Uterus (tissue), 3 donors: ENCODE measurements at regions not wholly inside any gene's neighbourhood (a gene's known extent, or its start where the extent isn't known, plus 50 kb on each side); places are given as distances from the start of the nearest gene placed in this dataset.
"Not testable (repeated sequence)": the region's sequence is repeated elsewhere in the genome, so short reads cannot be mapped to it uniquely, and the experiment has no call there.

Experiments used
- DNase-seq, 2 donors: peaks; one replicate each; pipeline ENCODE4 v3.0.0-alpha.2; 2019 to 2020
- H3K27ac ChIP-seq, 2 donors: fragments of 200-600 bp; sonication (generic); 1 replicate in 1 of 2; 2 replicates in 1 of 2; pipeline ENCODE4 v1.5.1; 2016 to 2018
- H3K27me3 ChIP-seq, 2 donors: fragments of 200-600 bp; sonication (generic); one replicate each; pipeline ENCODE4 v1.5.1; 2018 to 2019; ENCODE audit warnings: control low read depth in 1 of 2
- H3K36me3 ChIP-seq, 2 donors: fragments of 200-600 bp; sonication (generic); one replicate each; pipeline ENCODE4 v1.5.1; 2019; ENCODE audit warnings: control low read depth in 1 of 2
- H3K4me1 ChIP-seq, 2 donors: fragments of 200-600 bp; sonication (generic); one replicate each; pipeline ENCODE4 v1.5.1; 2018 to 2019; ENCODE audit warnings: control low read depth in 1 of 2
- H3K4me3 ChIP-seq, 2 donors: fragments of 200-600 bp; sonication (generic); 1 replicate in 1 of 2; 2 replicates in 1 of 2; pipeline ENCODE4 v1.5.1; 2018 to 2019; ENCODE audit warnings: mild to moderate bottlenecking in 1 of 2
- H3K9me3 ChIP-seq, 2 donors: fragments of 200-600 bp; sonication (generic); one replicate each; pipeline ENCODE4 v1.5.1; 2019; ENCODE audit warnings: control low read depth in 1 of 2
- POLR2A ChIP-seq, 2 donors: fragments of 450-650 bp; IDR thresholded peaks; one replicate each; pipeline ENCODE4 v1.6.1; 2016; ENCODE audit warnings: antibody characterized with exemption in 2 of 2, mild to moderate bottlenecking in 1 of 2, moderate library complexity in 1 of 2
- intact Hi-C: fragments of 100-400 bp; cut with DNase I; formaldehyde crosslinking; loops from one replicate; pipeline ENCODE4 v1.15.1; 2023; ENCODE audit warnings: low total_unique reads
- TF ChIP-seq, protein P1 (sequence below), 4 experiments: fragments of 200-600 bp in 2 of 4; fragments of 450-650 bp in 2 of 4; sonication (generic) in 2 of 4; IDR thresholded peaks; one replicate each; pipeline ENCODE4 v1.5.1; 2016 to 2019; ENCODE audit warnings: antibody characterized with exemption in 4 of 4, mild to moderate bottlenecking in 2 of 4, moderate library complexity in 1 of 4
- donor health status: DM: yes; HTN: yes; CAD: no.

DNA sequence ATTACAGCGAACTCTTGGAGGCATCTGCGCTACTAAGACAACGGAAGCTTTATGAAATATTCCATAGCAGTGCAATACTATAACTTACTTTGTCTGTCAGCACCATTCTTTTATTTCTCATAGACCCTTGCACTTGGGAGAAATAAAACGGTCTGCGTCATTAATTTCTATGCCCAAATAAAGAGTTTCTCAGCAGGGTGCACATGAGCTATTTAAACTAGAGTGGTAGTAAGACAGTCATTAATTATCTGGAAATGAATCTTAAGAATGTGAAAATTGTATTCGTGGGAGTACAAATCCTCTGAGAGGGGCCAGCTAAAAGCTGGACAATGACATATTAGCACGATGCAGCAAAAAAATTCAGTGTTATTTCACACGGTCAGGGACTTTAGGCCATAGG lies 903.4 kb upstream of the FOXG1 start:
- no peak for TF ChIP-seq POLR2A (IDR thresholded peaks at IDR 0.05)
- TF ChIP-seq, protein P1, sequence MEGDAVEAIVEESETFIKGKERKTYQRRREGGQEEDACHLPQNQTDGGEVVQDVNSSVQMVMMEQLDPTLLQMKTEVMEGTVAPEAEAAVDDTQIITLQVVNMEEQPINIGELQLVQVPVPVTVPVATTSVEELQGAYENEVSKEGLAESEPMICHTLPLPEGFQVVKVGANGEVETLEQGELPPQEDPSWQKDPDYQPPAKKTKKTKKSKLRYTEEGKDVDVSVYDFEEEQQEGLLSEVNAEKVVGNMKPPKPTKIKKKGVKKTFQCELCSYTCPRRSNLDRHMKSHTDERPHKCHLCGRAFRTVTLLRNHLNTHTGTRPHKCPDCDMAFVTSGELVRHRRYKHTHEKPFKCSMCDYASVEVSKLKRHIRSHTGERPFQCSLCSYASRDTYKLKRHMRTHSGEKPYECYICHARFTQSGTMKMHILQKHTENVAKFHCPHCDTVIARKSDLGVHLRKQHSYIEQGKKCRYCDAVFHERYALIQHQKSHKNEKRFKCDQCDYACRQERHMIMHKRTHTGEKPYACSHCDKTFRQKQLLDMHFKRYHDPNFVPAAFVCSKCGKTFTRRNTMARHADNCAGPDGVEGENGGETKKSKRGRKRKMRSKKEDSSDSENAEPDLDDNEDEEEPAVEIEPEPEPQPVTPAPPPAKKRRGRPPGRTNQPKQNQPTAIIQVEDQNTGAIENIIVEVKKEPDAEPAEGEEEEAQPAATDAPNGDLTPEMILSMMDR (IDR thresholded peaks at IDR 0.05): no peak
- H3K27me3 ChIP-seq: no peaks in the 10 kb centered on the region
- H3K27ac ChIP-seq: no peak overlapping the region
- H3K9me3 ChIP-seq: no peaks in the 10 kb centered on the region
- intact Hi-C loops: no loop called here
- no peaks in the 10 kb centered on the region for H3K36me3 ChIP-seq
- no peaks in the 10 kb centered on the region for H3K4me1 ChIP-seq
- no peak for DNase-seq
- H3K4me3 ChIP-seq: no peak overlapping the region

- no peaks in the 10 kb centered on the region for H3K36me3 ChIP-seq
- no peaks in the 10 kb centered on the region for H3K9me3 ChIP-seq
- H3K4me3 ChIP-seq: no peak overlapping the region
- no peaks in the 10 kb centered on the region for H3K27me3 ChIP-seq
- no peaks in the 10 kb centered on the region for H3K4me1 ChIP-seq
- no peak for TF ChIP-seq POLR2A (IDR thresholded peaks at IDR 0.05)
- TF ChIP-seq, protein P1 (IDR thresholded peaks at IDR 0.05): no peak
- no peak for DNase-seq
- H3K27ac ChIP-seq: no peak overlapping the region
- intact Hi-C loops: no loop called here
These were observed 885.5 kb upstream of the FOXG1 start for GRCh38 chr14:27881063-27881462.

DNA sequence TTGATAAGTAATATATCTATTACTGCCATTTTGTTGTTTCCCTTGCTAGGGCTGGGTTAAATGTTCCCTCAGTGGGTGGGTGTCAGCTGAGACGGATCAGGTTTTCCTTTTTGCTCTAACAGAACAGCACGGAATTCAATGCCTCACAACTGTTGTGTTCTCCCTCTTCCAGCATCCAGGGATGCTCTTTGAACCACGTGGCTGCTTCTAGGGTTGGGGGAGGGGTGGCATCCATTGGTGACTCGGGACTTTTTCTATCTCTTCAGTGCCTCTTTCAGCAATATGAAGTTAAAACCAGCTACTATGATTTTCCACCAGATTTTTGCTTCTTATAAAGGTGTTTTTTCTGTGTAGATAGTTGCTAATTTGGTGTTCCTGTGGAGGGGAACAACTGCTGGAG lies 884.9 kb upstream of the FOXG1 start:
- TF ChIP-seq POLR2A (IDR thresholded peaks at IDR 0.05): no peak
- TF ChIP-seq, protein P1 (IDR thresholded peaks at IDR 0.05): no peak
- DNase-seq: no peak
- H3K4me3 ChIP-seq: no peak overlapping the region

DNA sequence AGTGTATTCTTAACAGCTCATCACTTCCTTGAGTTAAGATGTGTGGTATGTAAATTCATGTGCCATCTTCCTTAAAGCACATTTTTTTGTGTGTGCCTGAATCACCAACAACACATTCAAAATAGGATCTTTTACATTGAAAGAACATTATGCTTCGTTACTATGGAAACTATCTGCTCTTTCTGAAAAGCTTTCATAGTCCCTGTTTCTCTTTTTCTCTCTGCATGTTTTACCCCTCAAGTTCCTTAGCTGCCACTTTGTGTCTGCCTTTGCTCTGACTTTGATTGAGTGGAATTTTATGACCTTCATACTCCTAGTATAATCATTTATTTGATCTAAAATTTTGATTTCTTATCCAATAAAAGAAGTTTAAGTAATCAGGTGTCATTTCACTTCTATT lies 880.3 kb upstream of the FOXG1 start:
- H3K27me3 ChIP-seq: no peaks in the 10 kb centered on the region
- H3K4me3 ChIP-seq: no peak overlapping the region
- intact Hi-C loops: no loop called here
- no peaks in the 10 kb centered on the region for H3K9me3 ChIP-seq
- H3K36me3 ChIP-seq: no peaks in the 10 kb centered on the region
- no peaks in the 10 kb centered on the region for H3K4me1 ChIP-seq
- no peak for DNase-seq
- TF ChIP-seq, protein P1 (IDR thresholded peaks at IDR 0.05): no peak
- TF ChIP-seq POLR2A (IDR thresholded peaks at IDR 0.05): no peak
- H3K27ac ChIP-seq: no peak overlapping the region

More for the DNA sequence above, 884.9 kb upstream of the FOXG1 start:
- H3K36me3 ChIP-seq: no peaks in the 10 kb centered on the region
- H3K27me3 ChIP-seq: no peaks in the 10 kb centered on the region
- H3K9me3 ChIP-seq: no peaks in the 10 kb centered on the region
- no peaks in the 10 kb centered on the region for H3K4me1 ChIP-seq
- intact Hi-C loops: no loop called here
- H3K27ac ChIP-seq: no peak overlapping the region

DNA sequence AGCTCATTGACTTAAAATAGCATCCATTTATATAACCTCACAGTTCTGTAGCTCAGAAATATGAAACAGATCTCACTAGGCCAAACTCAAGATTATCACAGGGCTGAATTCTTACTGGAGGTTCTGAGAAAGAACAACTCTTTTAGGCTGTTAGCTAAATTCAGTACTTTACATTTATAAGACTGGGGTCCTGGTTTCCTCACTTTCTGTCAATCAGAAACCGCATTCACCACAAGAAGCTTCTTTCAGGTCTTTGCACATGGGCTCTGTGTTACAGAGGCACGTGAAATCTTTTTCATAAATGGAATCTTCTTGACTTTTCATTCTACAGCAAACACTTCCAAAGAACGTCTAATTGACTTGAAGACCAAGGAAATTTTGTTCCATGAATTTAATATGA lies 876.3 kb upstream of the FOXG1 start:
- intact Hi-C loops: no loop called here
- Histone ChIP-seq H3K36me3 (no peaks in the 10 kb centered on the region), H3K27ac (no peak overlapping the region), H3K27me3 (no peaks in the 10 kb centered on the region), H3K4me1 (no peaks in the 10 kb centered on the region), H3K9me3 (no peaks in the 10 kb centered on the region), H3K4me3 (no peak overlapping the region)
- TF ChIP-seq POLR2A (IDR thresholded peaks at IDR 0.05): no peak
- DNase-seq: no peak

DNA sequence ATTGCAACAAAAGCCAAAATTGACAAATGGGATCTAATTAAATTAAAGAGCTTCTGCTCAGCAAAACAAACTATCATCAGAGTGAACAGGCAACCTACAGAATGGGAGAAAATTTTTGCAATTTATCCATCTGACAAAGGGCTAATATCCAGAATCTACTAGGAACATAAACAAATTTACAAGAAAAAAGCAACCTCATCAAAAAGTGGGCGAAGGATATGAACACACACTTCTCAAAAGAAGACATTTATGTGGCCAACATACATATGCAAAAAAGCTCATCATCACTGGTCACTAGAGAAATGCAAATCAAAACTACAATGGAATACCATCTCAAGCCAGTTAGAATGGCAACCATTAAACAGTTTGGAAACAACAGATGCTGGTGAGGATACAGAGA lies 858.1 kb upstream of the FOXG1 start:
- H3K27ac ChIP-seq, H3K9me3 ChIP-seq, H3K4me3 ChIP-seq, intact Hi-C loops, H3K4me1 ChIP-seq, H3K27me3 ChIP-seq, DNase-seq, H3K36me3 ChIP-seq: not testable (repeated sequence)
